Activated CD8-positive, alpha-beta memory T cell treated with anti-CD3 and anti-CD28 coated beads for 48 hours (primary cell): ENCODE measurements at regions not wholly inside any gene's neighbourhood (a gene's known extent, or its start where the extent isn't known, plus 50 kb on each side); places are given as distances from the start of the nearest gene placed in this dataset.

Source experiments
- DNase-seq, 3 experiments: peaks; one replicate each; pipeline ENCODE4 v3.0.0-alpha.2; 2020; ENCODE audit warnings: low read depth in 2 of 3, low spot score in 2 of 3

GRCh38 chr12:97408363-97408762 is 54.2 kb upstream of the RMST start:
- DNase-seq = no peak

DNA sequence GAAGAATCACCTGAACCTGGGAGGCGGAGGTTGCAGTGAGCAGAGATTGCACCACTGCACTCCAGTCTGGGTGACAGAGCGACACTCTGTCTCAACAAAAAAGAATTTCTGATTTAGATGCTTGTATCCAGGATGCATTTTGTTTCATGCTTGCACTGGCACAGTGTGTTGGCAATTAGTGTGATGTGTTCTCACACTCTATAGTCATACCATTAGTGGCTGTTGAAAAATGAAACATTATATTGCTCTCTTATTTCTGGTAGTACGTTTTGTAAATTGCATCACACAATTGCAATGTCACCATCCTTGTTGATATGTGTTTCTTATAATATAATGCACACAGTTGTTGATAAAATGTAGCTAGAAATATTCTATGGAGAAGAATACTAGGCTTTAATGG is 51.3 kb upstream of the RMST start:
- DNase-seq = no peak
